Kidney (tissue), 13 donors: ENCODE measurements at regions not wholly inside any gene's neighbourhood (a gene's known extent, or its start where the extent isn't known, plus 50 kb on each side); places are given as distances from the start of the nearest gene placed in this dataset.

Experiments used
- DNase-seq, 5 donors: peaks; one replicate each; pipeline ENCODE4 v3.0.0-alpha.2; 2013 to 2020
- FAIRE-seq: peaks from 2 replicates; lab custom pipeline; 2012; peaks lifted over from hg19 to GRCh38; lab: Jason Lieb, UNC
- H3K27ac ChIP-seq, 2 donors: one replicate each; pipeline ENCODE4 v1.7.0; 2013; ENCODE audit warnings: low read depth in 2 of 2, low read length in 2 of 2, inconsistent platforms in 1 of 2
- H3K27me3 ChIP-seq: one replicate; pipeline ENCODE4 v1.7.1; 2013; ENCODE audit warnings: low read length, inconsistent platforms; ENCODE audit not compliant: control insufficient read depth, insufficient read depth
- H3K36me3 ChIP-seq, 3 donors: one replicate each; pipeline versions ENCODE4 v1.7.0 to v1.7.1; 2013; ENCODE audit warnings: low read length in 3 of 3, control low read depth in 1 of 3, inconsistent platforms in 1 of 3; ENCODE audit not compliant: insufficient read depth in 3 of 3, control insufficient read depth in 2 of 3
- H3K4me1 ChIP-seq, 3 donors: one replicate each; pipeline versions ENCODE4 v1.7.0 to v1.7.1; 2013; ENCODE audit warnings: low read length in 3 of 3, inconsistent platforms in 1 of 3, low read depth in 1 of 3; ENCODE audit not compliant: control insufficient read depth in 2 of 3, insufficient read depth in 2 of 3
- H3K4me3 ChIP-seq, 3 donors: one replicate each; pipeline versions ENCODE4 v1.7.0 to v1.8.1; 2013; ENCODE audit warnings: low read length in 3 of 3, control low read depth in 1 of 3, inconsistent platforms in 1 of 3
- H3K9ac ChIP-seq, 3 donors: one replicate each; pipeline versions ENCODE4 v1.7.0 to v1.7.1; 2013; ENCODE audit warnings: low read length in 3 of 3, control low read depth in 1 of 3, inconsistent platforms in 1 of 3
- H3K9me3 ChIP-seq, 3 donors: one replicate each; pipeline versions ENCODE4 v1.7.0 to v1.7.1; 2013; ENCODE audit warnings: low read length in 3 of 3, control low read depth in 1 of 3, inconsistent platforms in 1 of 3; ENCODE audit not compliant: control insufficient read depth in 2 of 3, insufficient read depth in 1 of 3
- intact Hi-C: fragments of 100-400 bp; cut with DNase I; formaldehyde crosslinking; loops from one replicate; pipeline ENCODE4 v1.11.1; 2022
- TF ChIP-seq, protein P1 (sequence below): IDR thresholded peaks from 3 replicates; pipeline ENCODE4 v1.5.1; 2012; ENCODE audit warnings: mild to moderate bottlenecking, moderate library complexity, borderline replicate concordance; ENCODE audit not compliant: insufficient read depth; ENCODE audit errors: extremely low read depth
- donor health status: control.
- donor health status: control.
- donor health status: control.
- donor health status: control.
- donor health status: control.
- donor health status: DM: yes; HTN: yes; CAD: no.
- donor health status: Normal renal cell carcinoma (clear cell type).

DNA sequence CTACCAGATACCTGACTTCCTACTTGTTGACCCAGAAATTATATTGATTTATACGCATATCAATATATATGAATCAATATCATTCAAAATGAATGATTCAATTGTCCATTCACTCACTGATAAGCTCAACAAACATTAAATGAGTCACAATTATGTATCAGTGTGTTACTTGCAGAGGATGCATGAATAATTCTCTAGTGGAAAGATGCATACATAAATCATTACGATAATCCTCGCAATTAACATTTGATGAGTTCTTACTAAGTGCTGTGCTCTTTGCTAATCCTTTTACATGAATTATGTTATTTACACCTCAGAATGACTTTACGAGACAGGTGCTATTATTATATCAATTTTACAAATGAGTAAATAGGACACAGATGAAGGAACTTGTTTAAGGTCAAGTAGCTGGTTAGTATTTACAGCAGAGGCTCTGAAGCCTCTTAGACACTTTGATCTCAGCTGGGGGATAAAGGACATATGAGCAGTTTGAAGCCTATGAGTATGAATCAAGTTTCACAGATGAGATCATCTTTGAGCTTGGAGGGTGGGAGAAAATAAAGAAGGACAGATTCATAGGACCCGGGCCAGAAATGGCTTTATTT lies 112.8 kb upstream of the ADAMTS5 start:
- Histone ChIP-seq H3K27ac (no peak overlapping the region), H3K36me3 (no peaks in the 10 kb centered on the region), H3K27me3 (no peaks in the 10 kb centered on the region), H3K9me3 (no peaks in the 10 kb centered on the region), H3K9ac (no peak overlapping the region), H3K4me3 (no peak overlapping the region), H3K4me1 (no peaks in the 10 kb centered on the region)
- TF ChIP-seq, protein P1, sequence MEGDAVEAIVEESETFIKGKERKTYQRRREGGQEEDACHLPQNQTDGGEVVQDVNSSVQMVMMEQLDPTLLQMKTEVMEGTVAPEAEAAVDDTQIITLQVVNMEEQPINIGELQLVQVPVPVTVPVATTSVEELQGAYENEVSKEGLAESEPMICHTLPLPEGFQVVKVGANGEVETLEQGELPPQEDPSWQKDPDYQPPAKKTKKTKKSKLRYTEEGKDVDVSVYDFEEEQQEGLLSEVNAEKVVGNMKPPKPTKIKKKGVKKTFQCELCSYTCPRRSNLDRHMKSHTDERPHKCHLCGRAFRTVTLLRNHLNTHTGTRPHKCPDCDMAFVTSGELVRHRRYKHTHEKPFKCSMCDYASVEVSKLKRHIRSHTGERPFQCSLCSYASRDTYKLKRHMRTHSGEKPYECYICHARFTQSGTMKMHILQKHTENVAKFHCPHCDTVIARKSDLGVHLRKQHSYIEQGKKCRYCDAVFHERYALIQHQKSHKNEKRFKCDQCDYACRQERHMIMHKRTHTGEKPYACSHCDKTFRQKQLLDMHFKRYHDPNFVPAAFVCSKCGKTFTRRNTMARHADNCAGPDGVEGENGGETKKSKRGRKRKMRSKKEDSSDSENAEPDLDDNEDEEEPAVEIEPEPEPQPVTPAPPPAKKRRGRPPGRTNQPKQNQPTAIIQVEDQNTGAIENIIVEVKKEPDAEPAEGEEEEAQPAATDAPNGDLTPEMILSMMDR, result no peak
- DNase-seq (peak in 1 of 5 donors; percentile 31), FAIRE-seq (no peak)
- intact Hi-C loops, result no loop called here

DNA sequence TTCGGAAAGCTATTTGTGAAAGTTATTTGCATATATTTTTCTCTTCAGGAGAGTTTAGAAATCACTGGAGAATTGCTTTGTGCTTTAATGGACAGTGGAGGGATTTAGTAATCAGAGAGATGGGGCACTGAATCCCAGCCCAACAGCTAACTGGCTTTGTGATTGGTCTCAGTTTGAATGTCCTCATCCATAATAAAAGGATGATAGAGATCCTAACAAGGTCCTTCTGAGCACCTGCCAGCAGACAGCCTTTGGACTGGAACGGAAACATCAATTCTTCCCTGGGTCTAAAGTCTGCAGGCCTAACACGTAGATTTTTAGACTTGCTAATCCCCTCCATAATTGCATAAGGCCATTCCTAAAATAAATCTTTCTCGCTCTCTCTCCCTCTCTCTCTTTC lies 112.0 kb upstream of the ADAMTS5 start:
- no peaks in the 10 kb centered on the region for H3K36me3 ChIP-seq
- H3K9ac ChIP-seq, result no peak overlapping the region
- no peak overlapping the region for H3K4me3 ChIP-seq
- no peak for FAIRE-seq
- TF ChIP-seq, protein P1, result no peak
- DNase-seq, result no peak
- H3K9me3 ChIP-seq, result no peaks in the 10 kb centered on the region
- no peaks in the 10 kb centered on the region for H3K27me3 ChIP-seq
- intact Hi-C loops, result no loop called here
- no peaks in the 10 kb centered on the region for H3K4me1 ChIP-seq
- no peak overlapping the region for H3K27ac ChIP-seq

DNA sequence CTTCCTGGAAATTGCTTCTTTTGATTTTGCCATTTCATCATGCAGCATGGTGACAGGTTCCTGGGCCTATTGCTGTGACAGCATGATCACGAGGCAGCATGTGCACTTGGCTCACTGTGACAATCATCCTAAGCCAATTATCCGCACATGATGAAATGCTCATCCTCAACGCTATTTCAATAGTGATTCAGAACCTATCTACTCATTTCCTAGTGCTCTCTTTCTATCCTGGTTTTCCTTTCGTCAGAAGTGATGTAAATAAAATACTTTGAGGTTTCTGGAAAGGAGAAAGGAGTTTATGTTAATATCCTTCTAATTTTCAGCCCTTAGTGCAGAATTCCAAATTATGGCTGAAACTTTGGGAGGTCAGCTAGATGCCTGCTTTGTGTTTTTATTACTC lies 110.6 kb upstream of the ADAMTS5 start:
- FAIRE-seq, result no peak
- H3K27me3 ChIP-seq, result no peaks in the 10 kb centered on the region
- H3K27ac ChIP-seq, result no peak overlapping the region
- no peaks in the 10 kb centered on the region for H3K9me3 ChIP-seq
- H3K4me1 ChIP-seq, result no peaks in the 10 kb centered on the region
- no peak overlapping the region for H3K9ac ChIP-seq
- intact Hi-C loops, result no loop called here
- TF ChIP-seq, protein P1, result no peak
- no peak for DNase-seq
- H3K4me3 ChIP-seq, result no peak overlapping the region
- no peaks in the 10 kb centered on the region for H3K36me3 ChIP-seq

DNA sequence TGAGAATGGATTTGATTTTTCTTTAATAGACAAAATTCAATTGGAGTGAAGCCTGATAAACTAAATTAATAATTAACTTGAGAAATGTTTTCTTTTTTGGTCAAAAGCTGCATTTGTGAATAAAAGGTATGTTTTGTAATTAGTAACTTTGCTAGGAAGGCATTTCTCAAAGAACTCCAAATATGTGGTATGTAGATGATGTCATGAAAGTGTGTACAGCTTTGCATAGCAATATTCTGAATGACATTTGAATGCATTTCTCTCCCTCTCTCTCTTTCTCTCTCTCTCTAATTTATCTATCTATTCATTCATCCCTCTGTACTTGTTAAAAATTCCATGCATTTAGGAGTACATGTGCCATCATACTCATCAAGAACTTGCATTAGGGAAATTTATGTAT lies 109.1 kb upstream of the ADAMTS5 start:
- FAIRE-seq, result no peak
- Histone ChIP-seq H3K27me3 (no peaks in the 10 kb centered on the region), H3K9ac (no peak overlapping the region), H3K9me3 (no peaks in the 10 kb centered on the region), H3K27ac (no peak overlapping the region), H3K36me3 (no peaks in the 10 kb centered on the region), H3K4me1 (no peaks in the 10 kb centered on the region), H3K4me3 (no peak overlapping the region)
- TF ChIP-seq, protein P1, result no peak
- no peak for DNase-seq
- intact Hi-C loops, result no loop called here
